HG03521 (cell line): ENCODE measurements at regions not wholly inside any gene's neighbourhood (a gene's known extent, or its start where the extent isn't known, plus 50 kb on each side); places are given as distances from the start of the nearest gene placed in this dataset.
"Not testable (repeated sequence)": the region's sequence is repeated elsewhere in the genome, so short reads cannot be mapped to it uniquely, and the experiment has no call there.

ENCODE experiments used
- ATAC-seq: cut with Tn5 transposase; IDR thresholded peaks from one replicate; pipeline ENCODE4 v1.9.1; 2021; ENCODE audit warnings: mild to moderate bottlenecking, moderate library complexity; ENCODE audit not compliant: unreplicated experiment

- ATAC-seq: no peak
Measured at GRCh38 chr20:11689262-11689661, 228.4 kb upstream of the BTBD3 start.

- no peak for ATAC-seq
Measured at GRCh38 chr20:11691766-11692165, 225.9 kb upstream of the BTBD3 start.

GRCh38 chr20:11692567-11692966 is 225.1 kb upstream of the BTBD3 start:
- ATAC-seq: no peak

GRCh38 chr20:11694467-11694866 is 223.2 kb upstream of the BTBD3 start:
- no peak for ATAC-seq

- no peak for ATAC-seq
Measured at GRCh38 chr20:11697055-11697454, 220.6 kb upstream of the BTBD3 start.

GRCh38 chr20:11697646-11698045 is 220.0 kb upstream of the BTBD3 start:
- no peak for ATAC-seq

- ATAC-seq: no peak
Measured at GRCh38 chr20:11698124-11698523, 219.6 kb upstream of the BTBD3 start.

- ATAC-seq: no peak
Measured at GRCh38 chr20:11700831-11701230, 216.9 kb upstream of the BTBD3 start.

GRCh38 chr20:11702721-11703518 is 214.8 kb upstream of the BTBD3 start:
- ATAC-seq: no peak

GRCh38 chr20:11705512-11705911 is 212.2 kb upstream of the BTBD3 start:
- ATAC-seq: no peak

- not testable (repeated sequence) for ATAC-seq
Measured at GRCh38 chr20:11708223-11708622, 209.5 kb upstream of the BTBD3 start.

GRCh38 chr20:11711214-11711613 is 206.5 kb upstream of the BTBD3 start:
- ATAC-seq: no peak

GRCh38 chr20:11712639-11713160 is 205.0 kb upstream of the BTBD3 start:
- no peak for ATAC-seq

- ATAC-seq: no peak
Measured at GRCh38 chr20:11714886-11715285, 202.8 kb upstream of the BTBD3 start.

- ATAC-seq: no peak
Measured at GRCh38 chr20:11716239-11716944, 201.3 kb upstream of the BTBD3 start.

- no peak for ATAC-seq
Measured at GRCh38 chr20:11716945-11717248, 200.8 kb upstream of the BTBD3 start.

GRCh38 chr20:11717562-11717961 is 200.1 kb upstream of the BTBD3 start:
- no peak for ATAC-seq

- no peak for ATAC-seq
Measured at GRCh38 chr20:11718474-11719094, 199.1 kb upstream of the BTBD3 start.

- no peak for ATAC-seq
Measured at GRCh38 chr20:11719153-11719552, 198.5 kb upstream of the BTBD3 start.

- no peak for ATAC-seq
Measured at GRCh38 chr20:11721411-11721810, 196.3 kb upstream of the BTBD3 start.

- no peak for ATAC-seq
Measured at GRCh38 chr20:11724097-11724496, 193.6 kb upstream of the BTBD3 start.

- ATAC-seq: no peak
Measured at GRCh38 chr20:11726026-11726425, 191.7 kb upstream of the BTBD3 start.
